Activated naive CD4-positive, alpha-beta T cell treated with anti-CD3 and anti-CD28 coated beads for 36 hours (primary cell): ENCODE measurements at regions not wholly inside any gene's neighbourhood (a gene's known extent, or its start where the extent isn't known, plus 50 kb on each side); places are given as distances from the start of the nearest gene placed in this dataset.

Experiments used
- CTCF ChIA-PET: fragments of 350-600 bp; sonication (Branson Sonifier 250); formaldehyde crosslinking; loops from one replicate; lab custom pipeline; 2021; ENCODE audit warnings: antibody characterized with exemption; lab: Charles Lee
- DNase-seq: peaks from one replicate; pipeline ENCODE4 v3.0.0-alpha.2; 2020
- H3K27ac Mint-ChIP-seq: one replicate; pipeline ENCODE4 v1.8.0; 2021; ENCODE audit warnings: mild to moderate bottlenecking, mixed read lengths
- H3K27me3 Mint-ChIP-seq: one replicate; pipeline ENCODE4 v1.8.0; 2021; ENCODE audit warnings: low read depth, mixed read lengths
- H3K36me3 Mint-ChIP-seq: one replicate; pipeline ENCODE4 v1.8.0; 2021; ENCODE audit warnings: low read depth, mixed read lengths
- H3K4me1 Mint-ChIP-seq: one replicate; pipeline ENCODE4 v1.8.0; 2021; ENCODE audit warnings: low read depth, mixed read lengths
- H3K4me3 Mint-ChIP-seq: one replicate; pipeline ENCODE4 v1.8.0; 2021; ENCODE audit warnings: mild to moderate bottlenecking, moderate library complexity, mixed read lengths
- H3K9me3 Mint-ChIP-seq: one replicate; pipeline ENCODE4 v1.8.0; 2021; ENCODE audit warnings: mixed read lengths
- intact Hi-C: fragments of 100-400 bp; cut with micrococcal nuclease; formaldehyde crosslinking; loops from one replicate; pipeline ENCODE4 v1.15.1; 2023

DNA sequence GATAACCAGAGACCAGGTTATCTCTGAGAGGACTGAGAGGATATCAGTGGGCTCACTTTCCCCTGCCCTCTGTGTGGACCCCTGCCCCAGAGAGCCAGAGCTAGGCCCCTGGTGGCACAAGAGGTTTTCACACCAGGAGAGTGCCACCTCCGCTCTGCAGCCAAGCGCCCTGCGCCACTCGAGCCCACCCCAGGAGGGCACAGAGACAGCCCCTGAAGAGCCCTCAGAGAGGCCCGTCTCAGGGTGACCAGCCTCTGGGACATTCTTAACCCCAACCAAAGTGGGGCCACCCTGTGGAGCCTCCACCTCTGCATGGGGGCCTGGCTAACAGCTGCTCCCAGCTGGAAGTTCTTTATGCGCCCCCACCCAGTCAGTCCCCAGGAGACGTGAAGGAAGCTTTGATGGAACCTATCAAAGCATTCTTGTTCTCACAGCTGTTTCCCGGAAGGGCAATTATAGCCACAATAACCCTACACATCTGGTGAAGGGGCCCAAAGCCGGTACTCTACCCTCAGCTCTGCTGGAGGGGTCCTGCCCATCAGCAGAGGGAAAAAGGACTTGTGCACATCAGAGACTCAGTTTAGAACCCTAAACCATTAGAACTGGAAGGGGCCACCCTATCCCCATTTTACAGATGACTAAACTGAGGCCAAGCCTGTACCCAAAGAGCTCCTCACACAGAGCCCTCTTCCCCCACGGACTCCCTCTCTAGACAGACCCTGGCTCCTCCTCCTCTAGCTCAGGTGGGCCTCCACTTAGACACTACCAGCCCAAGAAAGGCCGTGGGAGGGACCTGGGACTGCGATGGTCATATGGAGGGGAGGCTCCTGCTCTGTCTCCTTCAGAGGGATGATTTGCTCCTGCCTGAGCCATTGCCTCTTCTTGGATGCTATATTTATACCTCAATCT lies 101.1 kb downstream of the ZFP36L2 start:
- Mint-ChIP-seq H3K9me3 (no peaks in the 10 kb centered on the region), H3K4me3 (no peak overlapping the region), H3K27ac (no peak overlapping the region), H3K36me3 (no peaks in the 10 kb centered on the region), H3K4me1 (peaks cover 57% of the 10 kb centered on the region), H3K27me3 (no peaks in the 10 kb centered on the region)
- intact Hi-C loops = no loop called here
- CTCF ChIA-PET = interaction anchor here (0.6 to 16.5 kb wide), 15 partner anchors 10 to 485 kb away, joined by 3 to 505 read pairs (median 4); partner anchors contain the start of gene ZFP36L2
- DNase-seq = no peak

DNA sequence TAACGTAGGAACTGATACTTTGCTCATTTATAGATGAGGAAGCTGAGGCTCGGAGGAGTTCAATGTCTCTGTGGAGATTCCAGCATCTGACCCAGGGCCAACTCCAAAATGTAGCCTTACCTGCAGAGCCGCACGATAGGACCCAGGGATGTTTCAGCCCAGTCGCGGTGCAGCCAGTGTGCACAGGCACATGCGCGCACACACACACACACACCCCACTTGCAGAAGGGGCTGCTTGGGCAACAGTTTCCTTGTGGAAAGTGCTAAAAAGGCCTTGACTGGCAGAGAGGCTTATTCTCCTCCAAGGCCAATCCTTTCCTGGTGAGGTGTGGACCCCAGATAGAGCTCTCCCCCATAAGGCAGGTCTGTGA lies 101.7 kb downstream of the ZFP36L2 start:
- intact Hi-C loops = no loop called here
- H3K4me1 Mint-ChIP-seq = peaks cover 50% of the 10 kb centered on the region
- no peak for DNase-seq
- no peak overlapping the region for H3K27ac Mint-ChIP-seq
- CTCF ChIA-PET = interaction anchor here (0.6 to 16.5 kb wide), 8 partner anchors 9 to 356 kb away, joined by 3 to 505 read pairs (median 4); partner anchors contain the start of gene ZFP36L2
- no peak overlapping the region for H3K4me3 Mint-ChIP-seq
- no peaks in the 10 kb centered on the region for H3K36me3 Mint-ChIP-seq
- no peaks in the 10 kb centered on the region for H3K27me3 Mint-ChIP-seq
- H3K9me3 Mint-ChIP-seq = peaks cover 2% of the 10 kb centered on the region

DNA sequence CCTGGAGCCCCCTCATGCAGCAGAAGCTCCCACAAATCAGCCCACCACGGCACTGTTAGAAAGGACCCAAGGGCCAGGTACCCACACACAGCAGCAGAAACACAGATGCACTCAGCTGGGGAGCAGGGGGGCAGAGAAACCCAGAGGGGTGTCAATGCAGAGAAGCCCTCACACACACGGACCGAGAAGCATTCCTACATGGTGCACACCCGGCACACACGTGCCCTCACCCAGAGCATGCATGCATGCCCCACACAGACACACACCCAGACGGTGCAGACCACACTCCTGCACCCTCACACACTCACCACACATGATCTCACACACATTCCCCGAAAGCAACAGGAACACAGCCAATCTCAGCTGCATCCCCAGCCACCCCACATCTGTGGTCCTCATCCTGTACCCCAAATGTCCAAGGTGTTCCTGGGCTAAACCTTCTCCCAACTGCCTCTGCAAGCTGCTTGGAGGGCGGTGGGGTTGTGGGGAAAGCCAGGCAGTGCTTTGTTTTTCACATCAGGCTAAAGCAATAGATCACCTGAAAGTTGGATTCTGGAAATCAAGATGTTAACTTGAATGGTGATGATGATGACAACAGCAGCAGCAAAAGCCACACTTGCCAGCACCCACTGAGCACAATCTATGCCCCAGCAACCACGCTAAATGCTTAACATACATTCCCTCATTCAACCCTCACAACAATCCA lies 102.3 kb downstream of the ZFP36L2 start:
- H3K36me3 Mint-ChIP-seq = no peaks in the 10 kb centered on the region
- H3K4me1 Mint-ChIP-seq = peaks cover 45% of the 10 kb centered on the region
- no peak overlapping the region for H3K27ac Mint-ChIP-seq
- intact Hi-C loops = no loop called here
- DNase-seq = no peak
- no peak overlapping the region for H3K4me3 Mint-ChIP-seq
- peaks cover 6% of the 10 kb centered on the region for H3K9me3 Mint-ChIP-seq
- CTCF ChIA-PET = interaction anchor here (0.5 to 16.5 kb wide), 7 partner anchors 9 to 357 kb away, joined by 3 to 505 read pairs (median 4); partner anchors contain the start of gene ZFP36L2
- H3K27me3 Mint-ChIP-seq = no peaks in the 10 kb centered on the region

DNA sequence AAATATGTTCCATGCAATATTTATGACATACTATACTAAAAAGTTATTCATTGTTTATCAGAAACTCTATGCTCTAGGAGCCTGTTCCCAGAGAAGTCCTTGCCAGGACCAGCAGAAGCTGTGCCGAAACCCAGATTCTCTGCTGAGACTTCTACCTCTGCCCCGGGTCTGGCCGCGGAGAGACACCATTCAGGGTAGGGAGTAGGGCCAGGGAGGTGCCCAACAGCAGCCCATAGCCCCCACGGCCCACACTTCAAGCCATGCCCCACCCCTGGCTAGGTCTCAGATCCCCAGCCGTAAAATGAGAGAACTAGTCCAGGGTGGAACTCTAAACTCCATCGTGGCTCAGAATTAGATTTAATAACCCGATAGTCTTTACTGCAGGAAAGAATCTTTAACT lies 102.9 kb downstream of the ZFP36L2 start:
- intact Hi-C loops = no loop called here
- CTCF ChIA-PET = interaction anchor here (0.5 to 16.5 kb wide), 2 partner anchors 19 to 101 kb away, joined by 3 to 505 read pairs; partner anchors contain the start of gene ZFP36L2
- Mint-ChIP-seq H3K36me3 (no peaks in the 10 kb centered on the region), H3K4me3 (no peak overlapping the region), H3K27ac (no peak overlapping the region), H3K9me3 (peaks cover 8% of the 10 kb centered on the region), H3K4me1 (peaks cover 41% of the 10 kb centered on the region), H3K27me3 (no peaks in the 10 kb centered on the region)
- no peak for DNase-seq

DNA sequence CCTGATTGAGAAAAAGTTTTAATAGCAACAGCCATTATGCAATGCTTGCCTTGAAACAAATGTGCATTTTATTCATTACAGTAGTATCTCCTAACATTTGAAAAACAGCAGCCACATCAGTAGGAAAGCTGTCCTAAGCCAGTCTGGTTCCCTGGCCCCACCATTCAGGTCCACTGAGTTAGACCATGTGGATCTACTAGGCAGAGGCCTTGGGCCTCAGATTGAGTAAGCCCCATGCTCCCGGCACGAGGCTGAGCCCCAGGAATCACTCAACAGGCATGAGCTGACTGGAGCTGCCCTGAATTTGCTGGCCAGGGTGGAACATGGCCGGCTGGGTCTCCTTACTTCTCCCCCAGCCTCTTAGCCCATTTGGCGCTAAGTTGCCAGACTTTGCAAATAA lies 103.4 kb downstream of the ZFP36L2 start:
- Mint-ChIP-seq H3K4me3 (no peak overlapping the region), H3K27ac (no peak overlapping the region), H3K4me1 (peaks cover 37% of the 10 kb centered on the region), H3K9me3 (peaks cover 8% of the 10 kb centered on the region), H3K36me3 (no peaks in the 10 kb centered on the region), H3K27me3 (no peaks in the 10 kb centered on the region)
- CTCF ChIA-PET = interaction anchor here (0.6 to 16.5 kb wide), 3 partner anchors 99 to 176 kb away, joined by 3 to 505 read pairs (median 4); partner anchors contain the start of gene ZFP36L2
- DNase-seq = no peak
- intact Hi-C loops = no loop called here

DNA sequence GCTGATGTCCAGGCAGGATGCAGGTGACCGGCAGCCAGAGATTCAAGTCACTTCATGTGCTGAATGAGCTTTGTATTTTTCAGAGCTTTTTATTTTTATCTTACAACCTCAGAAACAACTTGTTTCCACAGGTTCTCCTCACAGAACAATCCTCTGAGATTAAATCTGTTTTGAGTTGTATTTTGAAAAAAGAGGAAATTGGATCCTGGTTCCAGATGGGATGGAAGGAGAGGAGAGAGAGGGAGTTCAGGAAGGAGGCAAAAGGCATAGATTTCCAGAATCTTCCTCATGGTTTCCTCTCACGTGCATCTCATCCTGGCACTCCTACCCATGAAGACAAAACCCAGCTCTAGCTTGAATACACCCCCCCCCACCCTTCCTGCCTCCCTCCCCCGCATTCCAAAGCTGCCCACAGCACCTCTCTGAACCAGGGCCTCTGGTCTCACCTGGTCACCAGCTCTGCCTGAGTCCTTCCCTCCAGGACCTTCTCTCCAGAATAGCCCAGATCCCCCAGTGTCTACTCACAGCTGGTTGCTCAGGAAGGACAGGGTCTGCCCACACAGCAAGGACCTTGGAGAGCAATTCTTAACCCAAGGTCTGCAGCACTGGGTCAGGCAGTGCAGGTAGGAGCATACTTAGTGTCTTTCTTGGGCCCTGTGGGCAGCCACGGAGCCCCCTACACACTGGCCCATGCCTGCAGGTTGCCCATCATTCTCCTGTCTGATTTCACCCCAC lies 104.7 kb downstream of the ZFP36L2 start:
- CTCF ChIA-PET = interaction anchor here (1.5 to 16.5 kb wide), 2 partner anchors 103 to 175 kb away, joined by 3 to 505 read pairs; partner anchors contain the start of gene ZFP36L2
- no peaks in the 10 kb centered on the region for H3K36me3 Mint-ChIP-seq
- intact Hi-C loops = no loop called here
- H3K9me3 Mint-ChIP-seq = peaks cover 8% of the 10 kb centered on the region
- H3K4me1 Mint-ChIP-seq = peaks cover 28% of the 10 kb centered on the region
- H3K27ac Mint-ChIP-seq = no peak overlapping the region
- no peaks in the 10 kb centered on the region for H3K27me3 Mint-ChIP-seq
- no peak for DNase-seq
- no peak overlapping the region for H3K4me3 Mint-ChIP-seq

DNA sequence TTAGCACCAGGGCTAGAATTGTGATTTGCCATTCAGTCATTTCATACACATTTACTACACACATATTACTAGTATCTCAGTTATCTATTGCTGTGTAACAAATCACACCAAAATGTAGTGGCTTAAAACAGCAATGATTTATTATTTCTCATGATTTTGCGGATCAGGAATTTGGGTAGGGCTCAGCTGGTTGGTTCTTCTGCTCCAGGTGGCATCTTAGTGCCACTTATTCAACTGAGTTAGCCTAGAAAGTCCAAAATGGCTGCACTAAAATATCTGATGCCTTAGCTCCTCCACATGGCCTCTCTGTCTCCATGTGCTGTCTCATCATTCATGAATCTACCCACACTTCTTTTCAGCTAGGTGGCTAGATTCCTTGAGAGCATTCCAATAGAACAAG lies 107.1 kb downstream of the ZFP36L2 start:
- DNase-seq = no peak
- Mint-ChIP-seq H3K27ac (no peak overlapping the region), H3K4me1 (peaks cover 17% of the 10 kb centered on the region), H3K27me3 (no peaks in the 10 kb centered on the region), H3K36me3 (no peaks in the 10 kb centered on the region), H3K4me3 (no peak overlapping the region), H3K9me3 (peaks cover 8% of the 10 kb centered on the region)
- intact Hi-C loops = no loop called here
- CTCF ChIA-PET = no interaction called here

DNA sequence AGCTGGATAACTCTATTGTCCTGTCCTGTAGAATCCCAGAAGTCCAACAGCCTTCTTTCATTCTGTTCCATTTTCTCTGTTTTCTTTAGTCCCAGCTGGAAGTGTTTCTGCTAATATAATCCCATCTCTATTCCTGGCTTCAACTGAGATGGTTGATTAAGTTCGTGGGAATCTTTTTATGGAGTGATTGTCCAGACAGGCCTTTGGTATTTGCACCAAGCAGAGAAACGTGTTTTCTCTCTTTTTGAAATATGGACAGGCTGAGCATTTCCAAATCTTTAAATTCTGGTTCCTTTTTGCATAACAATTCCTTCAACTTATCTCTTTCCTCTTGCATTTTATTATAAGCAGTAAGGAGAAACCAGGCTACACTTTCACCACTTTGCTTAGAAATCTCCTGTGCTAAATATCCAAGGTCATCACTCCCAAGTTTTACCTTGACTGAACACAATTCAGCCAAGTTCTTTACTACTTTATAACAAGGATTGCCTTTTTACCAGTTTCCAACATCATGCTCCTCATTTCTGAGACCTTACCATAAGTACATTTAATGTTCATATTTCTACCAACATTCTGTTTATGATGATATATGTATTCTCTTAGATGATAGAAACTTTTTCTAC lies 108.8 kb downstream of the ZFP36L2 start:
- intact Hi-C loops = no loop called here
- no peak for DNase-seq
- CTCF ChIA-PET = no interaction called here
- Mint-ChIP-seq H3K27ac (no peak overlapping the region), H3K4me1 (peaks cover 8% of the 10 kb centered on the region), H3K4me3 (no peak overlapping the region), H3K27me3 (no peaks in the 10 kb centered on the region), H3K9me3 (peaks cover 8% of the 10 kb centered on the region), H3K36me3 (no peaks in the 10 kb centered on the region)

DNA sequence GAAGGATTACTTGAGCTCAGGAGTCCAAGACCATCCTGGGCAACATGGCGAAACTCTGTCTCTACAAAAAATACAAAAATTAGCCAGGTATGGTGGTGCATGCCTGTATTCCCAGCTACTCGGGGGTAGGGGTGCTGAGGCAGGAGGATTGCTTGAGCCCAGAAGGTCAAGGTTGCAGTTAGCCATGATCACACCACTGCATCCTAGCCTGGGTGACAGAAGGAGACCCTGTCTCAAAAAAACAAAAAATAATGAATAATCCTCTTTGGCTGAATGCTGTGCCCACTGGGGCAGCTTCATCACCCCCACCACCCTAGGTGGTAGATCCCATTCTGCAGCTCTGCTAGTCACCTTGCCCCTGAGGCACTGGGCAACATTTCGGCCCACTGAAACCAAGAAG lies 109.4 kb downstream of the ZFP36L2 start:
- Mint-ChIP-seq H3K4me1 (peaks cover 5% of the 10 kb centered on the region), H3K27me3 (no peaks in the 10 kb centered on the region), H3K4me3 (no peak overlapping the region), H3K36me3 (no peaks in the 10 kb centered on the region), H3K9me3 (peaks cover 8% of the 10 kb centered on the region), H3K27ac (no peak overlapping the region)
- no peak for DNase-seq
- CTCF ChIA-PET = interaction anchor here (0.7 kb wide), 1 partner anchor 10 kb away, joined by 3 read pairs; no protein-coding TSS in a partner anchor
- intact Hi-C loops = no loop called here

DNA sequence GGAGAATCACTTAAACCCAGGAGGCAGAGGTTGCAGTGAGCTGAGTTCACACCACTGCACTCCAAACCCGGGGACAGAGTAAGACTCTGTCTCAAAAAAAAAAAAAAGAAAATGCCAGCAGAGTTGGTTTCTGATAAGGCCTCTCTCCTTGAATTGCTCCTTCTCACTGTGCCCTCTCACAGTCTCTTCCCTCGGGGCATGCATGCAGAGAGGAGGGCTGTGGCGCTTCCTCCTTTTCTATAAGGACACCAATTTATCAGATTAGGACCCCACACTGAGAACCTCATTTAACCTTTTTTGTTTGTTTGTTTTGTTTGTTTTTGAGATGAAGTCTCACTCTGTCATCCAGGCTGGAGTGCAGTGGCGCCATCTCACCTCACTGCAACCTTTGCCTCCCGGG lies 110.5 kb downstream of the ZFP36L2 start:
- Mint-ChIP-seq H3K9me3 (peaks cover 8% of the 10 kb centered on the region), H3K36me3 (no peaks in the 10 kb centered on the region)
- CTCF ChIA-PET = interaction anchor here (0.6 to 1.5 kb wide), 3 partner anchors 9 to 184 kb away, joined by 3 to 4 read pairs (median 4); no protein-coding TSS in a partner anchor

DNA sequence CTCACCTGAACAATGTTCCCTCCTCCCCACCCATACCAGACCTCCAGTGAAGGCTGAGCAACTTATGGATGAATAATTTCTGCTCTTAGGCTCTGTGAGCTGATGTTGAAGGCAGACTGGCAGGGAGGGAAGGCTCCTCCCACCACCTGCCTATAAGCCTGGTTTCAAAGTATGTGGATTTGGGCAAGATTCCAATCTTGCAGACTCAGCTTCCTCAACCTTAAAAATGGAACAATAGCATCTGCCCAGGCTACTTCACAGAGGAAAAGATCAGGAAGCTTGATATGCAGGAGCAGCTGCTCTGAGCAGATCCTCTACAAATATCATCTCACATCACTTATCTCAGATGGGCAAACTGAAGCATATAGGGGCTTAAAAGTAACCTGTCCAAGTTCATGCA lies 112.2 kb downstream of the ZFP36L2 start:
- intact Hi-C loops = no loop called here
- Mint-ChIP-seq H3K27ac (no peak overlapping the region), H3K4me3 (no peak overlapping the region), H3K36me3 (no peaks in the 10 kb centered on the region), H3K9me3 (peaks cover 2% of the 10 kb centered on the region), H3K27me3 (no peaks in the 10 kb centered on the region), H3K4me1 (peaks cover 2% of the 10 kb centered on the region)
- CTCF ChIA-PET = interaction anchor here (1.0 to 1.3 kb wide), 2 partner anchors 370 to 463 kb away, joined by 3 read pairs; no protein-coding TSS in a partner anchor
- DNase-seq = no peak

More for the DNA sequence above, 110.5 kb downstream of the ZFP36L2 start:
- Mint-ChIP-seq H3K4me3 (no peak overlapping the region), H3K27ac (no peak overlapping the region), H3K4me1 (peaks cover 2% of the 10 kb centered on the region), H3K27me3 (no peaks in the 10 kb centered on the region)
- intact Hi-C loops = no loop called here
- no peak for DNase-seq
